ENCODE measurements at regions not wholly inside any gene's neighbourhood (a gene's known extent, or its start where the extent isn't known, plus 50 kb on each side); places are given as distances from the start of the nearest gene placed in this dataset.

DNA sequence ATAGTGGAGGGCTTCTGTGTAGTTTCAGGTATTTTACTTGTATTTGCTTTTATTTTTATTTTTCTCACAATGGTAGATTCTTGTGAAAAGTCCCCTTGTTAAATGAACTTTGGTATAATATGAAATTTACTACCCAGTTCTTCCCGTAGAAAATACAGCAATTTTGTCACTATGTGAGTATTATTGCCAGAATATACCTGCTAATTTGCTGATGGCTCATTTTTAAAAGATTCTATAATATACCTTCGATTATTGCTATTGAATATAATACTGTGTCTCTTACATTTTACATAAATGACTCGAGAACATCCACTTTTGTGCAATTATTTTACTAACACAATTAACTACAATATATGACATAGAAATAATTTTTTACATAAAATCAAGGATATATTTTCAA lies 262.3 kb upstream of the NOVA1 start:
- no peak for TF ChIP-seq YY1 (IDR thresholded peaks at IDR 0.05; ENCODE audit: insufficient read depth, insufficient read length)
- no peak for TF ChIP-seq ZNF274 (IDR thresholded peaks at IDR 0.05; ENCODE audit: low read depth, low read length)
- TF ChIP-seq SUZ12 (IDR thresholded peaks at IDR 0.05; ENCODE audit: extremely low read depth, insufficient read depth, insufficient read length): no peak
